GM21825 (cell line): ENCODE measurements at regions not wholly inside any gene's neighbourhood (a gene's known extent, or its start where the extent isn't known, plus 50 kb on each side); places are given as distances from the start of the nearest gene placed in this dataset.

Source experiments
- ATAC-seq: cut with Tn5 transposase; IDR thresholded peaks from one replicate; pipeline ENCODE4 v1.9.1; 2021; ENCODE audit warnings: mild to moderate bottlenecking, moderate library complexity; ENCODE audit not compliant: unreplicated experiment

GRCh38 chr11:36724742-36725385, 126.8 kb upstream of the RAG2 start:
- peak; percentile 81 for ATAC-seq

- no peak for ATAC-seq
Observed at GRCh38 chr11:36722421-36722820, 124.4 kb upstream of the RAG2 start.

GRCh38 chr11:36719358-36720107, 121.5 kb upstream of the RAG2 start:
- no peak for ATAC-seq

- ATAC-seq = no peak
Observed at GRCh38 chr11:36718451-36718850, 120.4 kb upstream of the RAG2 start.

- no peak for ATAC-seq
Observed at GRCh38 chr11:36713715-36714114, 115.7 kb upstream of the RAG2 start.

- ATAC-seq = no peak
Observed at GRCh38 chr11:36711104-36711825, 113.2 kb upstream of the RAG2 start.
